DMS53 (cell line): ENCODE measurements at regions not wholly inside any gene's neighbourhood (a gene's known extent, or its start where the extent isn't known, plus 50 kb on each side); places are given as distances from the start of the nearest gene placed in this dataset.

Experiments used
- DNase-seq: peaks from one replicate; lab custom pipeline; 2025; lab: John Stamatoyannopoulos, UW

DNA sequence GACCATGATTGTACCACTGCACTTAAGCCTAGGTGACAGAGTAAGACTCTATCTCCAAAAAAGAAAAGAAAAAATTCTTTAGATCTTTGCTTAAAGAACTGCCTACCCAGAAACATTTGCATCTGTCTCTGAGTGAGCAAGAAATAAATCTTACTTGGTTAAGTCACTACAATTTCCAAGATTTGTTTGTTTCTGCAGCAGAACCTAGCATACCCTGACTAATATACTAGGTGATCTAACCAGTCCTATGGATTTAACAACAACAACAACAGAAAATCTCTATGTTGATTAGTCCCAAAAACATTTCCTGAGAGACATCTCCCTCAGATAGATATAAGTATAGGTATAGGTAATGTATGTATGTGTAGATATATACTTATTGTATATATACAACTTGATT is 549.3 kb upstream of the PSMD7 start:
- no peak for DNase-seq

DNA sequence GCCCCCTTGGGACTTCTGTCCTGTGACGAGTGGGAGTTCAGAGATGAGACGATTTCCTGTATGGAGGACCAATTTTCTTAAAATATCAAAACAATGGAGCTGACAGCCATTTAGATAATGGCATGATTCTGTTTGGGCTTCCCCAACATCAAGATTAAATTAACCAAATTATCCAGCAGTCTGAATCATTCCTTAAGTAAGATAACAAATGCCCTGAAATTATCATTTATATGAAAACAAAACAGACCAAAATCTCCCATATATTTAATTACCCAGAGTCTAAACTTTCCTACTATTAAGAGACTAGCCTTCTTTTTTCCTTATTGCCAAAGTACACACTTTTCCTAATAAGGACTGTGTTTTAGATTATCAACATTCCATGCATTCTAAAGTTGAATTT is 550.1 kb upstream of the PSMD7 start:
- no peak for DNase-seq

DNA sequence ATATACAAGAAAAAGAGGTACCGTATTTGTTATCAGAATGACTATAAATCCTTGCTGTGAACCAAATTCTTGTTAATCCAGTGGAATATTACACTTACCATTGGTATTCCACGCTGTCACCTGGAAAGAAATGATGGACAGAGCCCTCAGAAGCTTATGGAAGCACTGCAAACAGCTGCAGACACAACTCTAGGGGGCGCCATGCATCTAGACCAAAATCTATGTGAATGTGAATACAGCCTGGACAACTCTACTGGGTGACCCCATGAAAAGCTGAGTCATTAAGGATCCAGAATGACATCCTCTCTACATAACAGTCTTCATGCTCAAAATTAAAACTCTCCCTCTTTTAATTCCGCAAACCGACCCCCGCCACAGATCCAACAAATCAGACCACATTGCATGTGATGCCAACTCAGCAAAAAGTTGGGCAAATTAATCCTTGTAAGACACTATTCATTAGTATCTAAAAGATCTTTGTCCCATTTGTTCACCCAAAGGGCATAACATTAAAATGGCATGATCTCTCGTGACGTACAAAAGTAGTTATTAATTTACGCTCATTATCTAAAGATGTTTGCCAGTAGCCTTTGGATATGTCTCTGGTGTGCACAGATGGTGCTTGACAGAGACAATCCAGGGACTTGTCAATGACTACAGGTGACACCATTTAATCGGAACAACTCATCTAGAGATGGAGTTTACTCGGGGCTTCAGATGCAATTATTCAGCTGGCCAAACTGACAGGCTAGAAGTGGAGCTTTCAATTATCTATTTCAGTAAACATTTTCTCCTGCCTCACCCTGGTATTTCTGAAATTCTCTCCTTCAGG is 552.7 kb upstream of the PSMD7 start:
- DNase-seq = peak; percentile 46

DNA sequence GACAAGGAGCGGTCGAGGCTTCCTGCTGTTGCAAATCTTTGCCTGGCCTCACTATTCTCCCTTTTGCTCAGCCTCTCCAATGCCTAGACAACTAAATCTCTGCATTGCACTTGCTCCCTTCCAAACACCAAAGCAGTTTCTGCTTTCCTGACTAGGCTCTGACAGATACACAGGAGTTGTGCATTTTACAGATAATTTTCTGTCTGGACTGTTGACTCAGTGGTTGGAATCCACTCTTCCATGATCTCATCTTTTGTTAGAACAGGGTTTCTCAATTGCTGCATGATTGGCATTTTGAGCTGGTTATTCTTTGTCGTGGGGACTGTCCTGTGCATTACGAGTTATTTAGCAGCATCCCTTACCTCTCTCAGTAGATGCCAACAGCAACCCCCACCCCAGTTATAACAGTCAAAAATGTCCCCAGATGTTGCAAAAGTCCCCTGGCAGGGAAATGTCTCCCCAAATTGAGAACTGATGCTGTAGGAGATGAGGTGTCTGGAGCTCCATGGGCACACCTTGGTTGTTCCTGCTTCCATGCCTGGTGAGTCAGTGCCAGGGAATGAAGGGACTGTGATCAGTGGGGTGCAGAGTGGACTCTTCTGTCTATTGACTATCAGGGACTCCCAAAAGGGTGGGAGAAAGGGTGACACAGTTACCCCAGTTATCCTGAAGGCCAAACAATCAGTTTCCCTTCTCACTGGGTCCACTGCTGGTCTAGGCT is 557.4 kb upstream of the PSMD7 start:
- DNase-seq = no peak

DNA sequence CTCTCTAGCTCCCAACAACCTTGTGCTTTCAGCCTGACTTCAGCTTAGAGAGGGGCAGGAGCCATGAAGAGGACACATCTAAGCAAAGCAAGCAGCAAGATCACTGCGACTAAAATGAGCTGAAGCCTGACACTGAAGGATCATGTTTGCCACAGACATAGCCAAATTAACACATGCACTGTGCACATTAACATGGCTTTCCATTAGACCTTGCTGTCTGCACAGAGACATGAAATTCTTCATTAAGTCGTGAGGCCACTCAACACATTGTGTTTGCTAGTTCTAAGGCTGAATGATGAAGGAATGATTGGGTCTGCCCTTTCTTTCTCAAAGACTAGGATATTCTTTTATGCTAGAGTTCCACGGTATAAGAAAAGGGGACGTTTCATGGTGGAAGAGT is 558.3 kb upstream of the PSMD7 start:
- DNase-seq = no peak

DNA sequence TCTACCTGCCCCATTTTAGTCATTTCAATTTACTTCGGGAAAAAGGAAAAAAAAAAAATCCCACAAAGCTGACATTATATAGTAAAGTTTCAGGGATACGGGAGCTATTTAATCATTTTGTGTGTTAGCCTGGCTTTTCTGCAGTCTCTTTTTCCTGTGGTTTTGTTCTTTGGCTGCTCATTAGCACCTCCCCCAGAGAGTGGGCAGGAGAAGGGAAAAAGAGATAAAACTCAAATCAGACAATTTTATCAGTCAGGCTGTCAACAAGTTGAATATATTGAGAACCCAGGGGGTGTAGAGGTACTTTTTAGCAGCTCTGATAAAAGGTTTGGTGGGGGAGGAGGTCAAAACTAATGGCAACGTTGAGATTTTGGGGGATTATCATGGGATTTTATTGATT is 559.0 kb upstream of the PSMD7 start:
- DNase-seq = no peak

DNA sequence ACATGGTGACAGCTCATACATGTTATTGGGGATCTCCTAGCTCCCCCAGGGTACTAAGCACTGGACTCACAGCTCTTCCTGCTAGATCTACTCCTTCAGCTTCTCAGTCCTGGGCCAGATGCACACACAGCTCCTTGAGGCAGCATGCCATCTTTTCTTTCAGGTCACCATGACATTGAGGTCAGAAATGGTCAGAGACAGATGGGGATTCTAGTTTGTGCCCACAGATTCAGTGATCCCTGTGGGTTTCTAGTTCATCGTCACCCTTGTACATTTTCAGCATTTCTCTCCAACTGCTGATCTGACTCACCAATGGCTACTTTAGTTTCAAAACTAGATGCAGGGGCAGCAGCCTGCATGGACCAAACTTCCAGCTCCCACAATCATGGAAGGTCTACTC is 560.7 kb upstream of the PSMD7 start:
- DNase-seq = no peak

DNA sequence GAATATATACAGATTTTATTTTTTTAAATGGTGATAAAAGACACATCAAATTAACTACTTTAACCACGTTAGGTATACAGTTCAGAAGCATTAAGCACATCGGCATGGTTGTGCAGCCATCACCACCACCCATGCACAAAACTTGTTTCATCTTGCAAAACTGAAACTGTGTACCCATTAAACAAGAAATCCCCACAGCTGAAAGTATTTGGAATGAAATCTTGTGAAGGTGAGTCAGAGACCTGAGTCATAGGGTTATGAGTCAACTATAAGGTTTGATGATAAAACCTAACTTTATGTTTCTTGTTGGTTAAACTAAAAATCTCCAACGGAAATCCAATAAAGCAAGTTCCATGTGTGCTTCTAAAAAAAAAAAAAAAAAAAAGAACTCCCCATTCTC is 561.6 kb upstream of the PSMD7 start:
- DNase-seq = peak; percentile 39

DNA sequence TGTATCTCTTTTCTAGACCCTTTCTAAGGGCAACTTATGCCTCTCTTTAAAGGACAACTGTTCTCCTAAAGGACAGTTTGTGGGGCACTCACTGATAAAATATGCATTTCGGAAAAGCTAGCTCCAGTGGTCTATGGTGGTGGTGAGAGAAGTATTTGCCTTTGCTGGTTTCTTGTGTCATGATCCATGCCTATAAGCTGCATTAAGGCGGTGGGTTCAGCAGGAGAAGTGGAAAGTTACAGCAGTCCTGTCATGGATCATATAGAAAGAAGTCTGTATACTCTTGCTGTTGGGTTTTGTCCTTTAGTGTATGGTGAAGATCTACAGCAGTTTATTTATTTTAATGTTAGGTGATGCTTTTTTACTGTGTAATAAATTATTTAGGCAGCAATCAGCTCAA is 563.9 kb upstream of the PSMD7 start:
- no peak for DNase-seq

DNA sequence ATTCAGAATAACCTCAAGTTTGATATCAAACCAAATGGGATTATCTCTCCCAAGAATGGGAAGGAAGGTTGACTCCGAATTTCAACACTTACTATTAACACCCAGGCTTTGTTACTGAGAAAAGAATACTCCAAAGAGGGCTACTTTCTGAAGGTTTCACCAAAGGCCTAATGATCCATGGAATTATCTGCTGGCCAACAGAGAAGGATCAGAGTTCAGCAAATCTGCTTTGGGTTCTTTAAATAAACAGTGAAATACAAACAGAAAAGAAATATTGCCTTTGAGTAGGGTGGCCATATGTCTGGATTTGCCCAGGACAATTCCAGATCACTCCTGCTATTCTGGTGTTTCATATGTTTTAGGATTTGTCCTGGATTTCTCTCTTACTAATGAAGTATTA is 564.5 kb upstream of the PSMD7 start:
- no peak for DNase-seq

DNA sequence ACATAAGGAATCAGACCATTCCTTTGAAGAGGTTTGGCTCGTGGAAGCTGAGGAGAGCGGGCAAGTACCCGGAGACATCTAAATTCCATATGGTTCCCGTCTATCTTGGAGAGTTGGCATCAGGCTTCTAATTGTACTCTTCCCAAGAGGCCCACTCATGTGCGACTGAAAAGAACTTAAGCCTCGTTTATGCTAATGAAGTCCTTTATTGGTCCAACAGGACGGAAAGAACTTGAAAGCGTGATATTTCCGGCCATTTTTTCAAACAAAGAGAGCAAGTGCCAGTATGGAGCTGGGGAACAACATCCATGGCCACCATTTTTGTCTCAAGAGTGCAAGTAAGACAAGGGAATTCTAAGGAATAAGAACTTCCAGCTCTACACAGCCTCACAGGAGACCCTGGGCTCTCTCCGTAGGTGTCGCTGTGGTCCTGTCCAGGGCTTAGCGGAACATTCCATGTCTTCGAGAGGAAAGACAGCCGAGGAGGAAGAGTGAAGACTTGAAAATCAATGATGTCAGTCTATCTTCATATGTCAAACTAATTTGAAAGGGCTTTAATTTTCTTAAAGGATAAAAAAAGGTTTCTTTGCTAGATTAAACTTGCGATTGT is 566.0 kb upstream of the PSMD7 start:
- no peak for DNase-seq

DNA sequence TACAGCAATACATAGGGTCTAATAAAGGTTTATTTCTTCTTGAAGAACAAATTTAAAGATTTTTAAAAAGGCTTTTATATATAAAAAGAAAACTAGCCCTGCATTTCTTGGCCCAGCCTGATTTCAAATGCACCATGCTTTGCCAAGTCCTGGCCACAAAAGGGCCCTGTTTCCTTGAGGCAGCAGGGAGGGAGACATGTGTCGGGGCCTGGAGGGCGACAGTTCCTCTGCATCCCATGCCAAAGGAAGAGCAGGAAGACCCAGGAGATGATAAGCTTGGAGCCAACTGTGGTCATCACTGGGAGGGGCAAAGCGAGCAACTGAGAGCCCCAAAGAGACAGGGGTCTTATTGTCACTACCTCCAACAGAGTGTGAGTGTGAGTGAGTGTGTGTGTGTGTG is 571.5 kb upstream of the PSMD7 start:
- no peak for DNase-seq

DNA sequence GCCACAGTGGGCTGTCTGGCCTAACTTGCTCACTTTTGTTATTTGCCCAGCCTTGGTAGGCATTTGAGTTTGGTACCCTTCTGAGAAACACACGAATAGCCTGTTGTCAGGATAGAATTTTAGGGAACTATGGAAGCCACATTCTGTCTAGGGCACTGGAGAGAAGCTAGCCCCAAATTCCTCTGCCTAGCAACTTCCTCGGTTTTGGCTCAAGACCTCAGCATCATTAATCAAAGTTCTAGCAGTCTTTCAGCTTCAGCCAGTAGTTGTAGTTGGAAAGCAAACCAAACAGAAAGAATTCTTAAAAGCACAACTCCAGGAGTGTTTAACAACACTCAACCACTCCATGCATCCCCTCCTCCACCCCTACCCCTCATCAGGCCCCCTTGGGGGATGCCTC is 572.1 kb upstream of the PSMD7 start:
- DNase-seq = no peak

DNA sequence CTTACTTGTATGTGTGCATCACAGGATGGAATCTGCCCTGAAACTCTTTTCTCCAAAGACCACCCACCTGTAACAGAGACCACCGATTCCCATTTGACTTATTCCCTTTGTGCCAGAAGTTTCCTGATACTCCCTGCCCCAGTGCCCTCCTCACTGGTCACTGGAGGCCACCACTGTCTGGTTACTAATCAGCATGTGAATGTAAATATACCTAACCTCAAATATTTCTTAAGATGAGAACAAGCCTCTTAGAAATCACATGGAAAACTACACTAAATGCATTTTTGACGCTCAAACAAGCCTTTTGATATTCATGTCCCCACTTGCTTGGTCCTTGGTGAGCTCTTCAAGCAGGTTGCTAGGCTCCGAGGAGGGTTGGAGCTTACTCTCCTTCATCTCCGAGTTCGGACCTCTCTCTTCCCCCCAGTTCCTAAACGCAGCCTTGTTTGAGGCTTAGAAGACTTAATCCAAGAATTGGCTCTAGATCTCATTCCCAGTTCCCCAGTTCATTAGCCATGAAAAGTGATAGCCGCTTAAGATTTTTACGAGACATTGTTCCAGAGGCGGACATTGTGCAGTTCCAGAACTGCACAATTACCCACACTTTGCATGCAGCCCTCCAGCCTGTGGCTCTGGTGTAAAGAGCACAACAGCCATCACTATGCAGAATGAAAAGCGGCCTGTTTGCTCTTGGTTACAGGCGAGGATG is 579.2 kb upstream of the PSMD7 start:
- DNase-seq = no peak

DNA sequence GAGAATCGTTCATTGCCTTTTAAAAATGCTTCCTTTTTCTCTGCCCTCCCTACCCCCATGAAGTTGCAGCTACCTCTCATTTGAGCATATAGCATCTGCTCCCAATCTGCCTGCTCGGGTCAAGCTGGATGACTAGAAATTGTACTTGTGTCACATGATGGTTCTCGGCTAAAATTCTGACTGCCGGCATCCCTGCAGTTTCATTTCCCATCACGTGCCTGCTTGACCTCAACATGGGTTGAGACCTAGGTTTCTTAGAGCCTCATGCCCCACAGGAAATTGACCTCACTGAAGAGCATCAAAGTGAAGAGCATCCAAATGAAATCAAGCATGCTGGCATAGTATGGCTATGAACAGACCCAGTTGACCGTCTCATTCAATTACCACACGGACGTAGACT is 581.6 kb upstream of the PSMD7 start:
- DNase-seq = no peak

DNA sequence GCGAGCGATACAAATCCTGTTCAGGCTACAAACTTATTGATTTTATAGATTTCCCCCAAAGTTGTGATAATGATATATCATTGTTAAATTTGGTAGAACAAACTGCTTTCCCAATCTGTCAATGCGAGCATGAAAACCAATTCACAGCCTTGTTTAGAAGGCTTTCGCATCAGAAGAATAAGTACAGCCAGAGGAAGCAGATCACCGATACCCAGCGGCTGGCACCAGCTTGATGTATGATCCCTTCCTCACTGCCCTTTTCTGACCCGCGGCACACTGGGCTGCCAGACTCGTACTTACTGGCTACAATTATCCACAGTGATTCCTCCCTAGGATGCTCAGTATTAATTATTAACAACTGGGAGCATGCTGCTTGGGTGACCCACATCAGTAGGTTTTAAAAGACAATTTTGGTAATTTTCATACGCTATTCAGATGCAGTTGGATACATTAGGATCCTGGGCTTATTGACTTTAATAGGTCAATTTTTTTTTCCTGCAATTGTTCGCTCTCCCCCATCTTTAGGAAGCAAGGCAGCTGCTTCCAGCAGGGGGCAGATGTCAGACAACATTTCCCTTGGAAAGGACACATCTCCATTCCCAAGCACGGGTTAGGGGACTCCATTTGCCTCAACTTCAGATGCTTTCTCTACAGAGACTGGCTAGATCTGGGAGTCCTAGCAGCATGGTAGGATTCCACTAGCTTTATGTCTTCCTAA is 582.7 kb upstream of the PSMD7 start:
- DNase-seq = peak; percentile 59

DNA sequence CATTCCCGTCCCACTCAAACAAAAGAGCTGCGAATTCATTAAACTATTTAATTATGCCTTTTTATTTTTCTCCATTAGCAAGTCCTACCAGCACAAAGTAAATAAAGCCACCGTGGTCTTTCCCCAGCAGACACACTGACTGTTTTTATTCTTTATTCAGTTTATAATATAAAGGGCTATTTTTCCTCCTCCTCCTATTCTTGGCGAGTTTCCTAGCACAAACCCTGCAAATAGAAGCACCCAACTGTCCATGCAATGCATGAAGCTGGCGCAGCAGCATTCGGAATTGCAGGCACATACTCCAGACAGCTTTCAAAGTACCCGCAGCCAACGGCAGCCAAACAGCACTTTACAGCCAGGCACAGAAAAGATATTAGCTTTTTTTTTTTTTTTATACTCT is 583.4 kb upstream of the PSMD7 start:
- DNase-seq = no peak

DNA sequence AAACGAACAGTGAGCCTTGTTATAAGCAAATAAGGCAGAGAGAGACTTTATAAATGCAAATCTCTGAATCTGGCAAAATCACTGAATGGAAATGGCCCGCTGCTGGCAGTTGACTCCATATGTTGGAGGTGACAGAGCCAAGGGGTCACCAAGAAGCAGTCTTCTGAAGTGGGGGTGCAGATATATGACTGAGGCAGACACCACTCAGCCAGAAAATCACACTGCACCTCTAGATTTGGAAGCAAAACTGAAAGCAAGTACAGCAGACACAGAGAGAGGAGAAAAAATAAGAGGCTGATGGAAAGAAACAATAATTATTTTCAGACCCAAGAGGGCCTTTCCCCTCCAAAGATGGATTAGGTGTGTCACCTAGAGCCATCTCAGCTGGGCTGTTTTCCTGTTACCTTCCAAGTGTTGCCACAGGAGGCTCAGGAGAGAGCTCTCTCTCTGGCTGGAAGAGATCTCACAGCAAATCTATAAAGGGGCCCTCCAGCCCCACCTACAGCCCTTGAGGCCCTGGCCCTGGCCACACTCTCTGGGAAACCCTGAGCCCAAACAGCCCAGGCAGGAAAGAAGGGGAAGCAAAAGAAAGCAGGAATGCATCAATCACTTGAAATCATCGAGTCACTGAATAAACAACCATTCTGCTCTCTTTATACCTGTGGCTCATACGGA is 585.1 kb upstream of the PSMD7 start:
- DNase-seq = peak; percentile 35

DNA sequence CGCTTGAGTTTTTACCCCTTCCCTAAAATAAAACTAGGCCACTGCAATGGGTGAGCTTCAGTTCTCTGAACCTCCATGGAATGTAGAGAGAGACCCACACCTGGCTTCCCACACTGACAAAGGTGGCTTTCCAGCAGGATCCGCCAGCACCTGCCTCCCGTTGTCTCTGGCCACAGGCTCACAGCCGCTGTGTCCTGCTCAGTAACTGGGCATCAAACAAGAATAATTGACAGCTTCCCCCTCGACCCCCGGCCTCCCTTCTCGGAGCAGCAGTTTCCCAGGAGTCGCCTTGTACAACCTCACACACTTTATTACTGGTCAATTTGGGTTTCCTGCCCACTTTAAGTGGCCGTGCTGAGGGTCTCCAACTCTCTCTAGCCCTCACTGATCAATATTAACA is 586.1 kb upstream of the PSMD7 start:
- DNase-seq = no peak

DNA sequence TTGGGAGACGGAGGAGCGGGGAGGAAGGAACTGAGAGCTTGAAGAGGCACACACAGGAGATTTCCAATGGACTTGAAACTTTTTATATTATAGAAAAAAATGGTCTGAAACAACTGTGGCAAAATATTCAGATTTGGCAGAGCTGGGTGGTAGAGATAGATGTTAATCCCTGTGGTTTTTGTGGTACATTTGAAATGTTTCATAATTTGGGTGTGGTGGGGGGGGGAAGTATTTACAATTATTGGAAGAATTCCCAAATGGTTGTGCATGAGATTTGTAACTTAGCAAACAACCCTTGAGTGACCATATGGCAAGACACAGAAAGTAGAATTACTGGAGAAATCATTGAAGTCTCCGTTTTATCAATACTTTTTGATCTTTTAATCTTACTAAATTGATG is 588.8 kb upstream of the PSMD7 start:
- no peak for DNase-seq

DNA sequence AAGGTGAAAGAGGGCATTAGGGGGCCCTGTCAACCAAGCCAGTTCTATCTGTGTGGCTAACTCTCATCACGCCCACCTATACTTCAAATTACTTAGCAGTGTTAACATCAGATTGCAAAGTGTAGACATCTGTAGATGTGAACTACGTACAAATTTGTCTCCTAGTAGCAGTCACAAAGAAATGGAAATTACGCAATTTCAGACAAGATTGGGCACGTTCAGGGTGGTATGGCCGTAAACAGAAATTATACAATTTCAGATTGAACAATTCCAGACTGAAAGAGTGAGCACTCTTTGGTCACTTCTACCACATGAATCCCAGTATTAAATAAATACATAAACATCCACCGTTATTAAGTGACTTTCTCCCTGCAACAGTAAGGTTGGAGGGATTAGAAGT is 592.7 kb upstream of the PSMD7 start:
- DNase-seq = no peak
